HCT116 (cell line): ENCODE measurements at regions not wholly inside any gene's neighbourhood (a gene's known extent, or its start where the extent isn't known, plus 50 kb on each side); places are given as distances from the start of the nearest gene placed in this dataset.

Source experiments
- ATAC-seq: fragments of 200-7000 bp; cut with Tn5 transposase; 2 replicates; pipeline ENCODE4 v1.9.1; 2020; ENCODE audit warnings: mild to moderate bottlenecking, moderate library complexity
- BruUV-seq: library from RNA; stranded (reverse); fragments of 400-500 nt; replicated peaks from 2 replicates; lab custom pipeline; 2021; lab: Mats Ljungman, UMichigan
- CTCF ChIA-PET: fragments of 300-600 bp; sonication (Branson Sonifier 250); formaldehyde crosslinking; loops from one replicate; lab custom pipeline; 2021; ENCODE audit warnings: antibody characterized with exemption; lab: Charles Lee
- POLR2A ChIA-PET: fragments of 300-600, 350-600 bp; sonication (Branson Sonifier 250); formaldehyde crosslinking; loops from one replicate; lab custom pipeline; 2021; ENCODE audit warnings: antibody characterized with exemption; lab: Charles Lee
- RAD21 ChIA-PET, 2 experiments: fragments of 300-600 bp; sonication (Branson Sonifier 250); formaldehyde crosslinking; loops; one replicate each; lab custom pipeline; 2023; ENCODE audit warnings: low total read pairs in 2 of 2; ENCODE audit not compliant: uncharacterized antibody in 2 of 2, unreplicated experiment in 2 of 2, low non-redundant PET in 1 of 2; lab: Charles Lee
- DNase-seq: peaks from one replicate; pipeline ENCODE4 v3.0.0-alpha.2; 2010; ENCODE audit warnings: low read depth, low spot score
- H2AFZ ChIP-seq: fragments of 200-600 bp; shearing (Covaris generic), sonication (generic); 2 replicates; pipeline ENCODE4 v1.6.1; 2017; ENCODE audit warnings: low read depth, mixed run types, mixed read lengths, antibody characterized with exemption, low read length; ENCODE audit not compliant: poor library complexity, severe bottlenecking
- H3K27ac ChIP-seq: 2 replicates; pipeline ENCODE4 v1.5.1; 2012; ENCODE audit warnings: low read depth, low read length
- H3K27me3 ChIP-seq: fragments of 200-600 bp; sonication (generic); 2 replicates; pipeline ENCODE4 v1.6.1; 2016; ENCODE audit warnings: mixed run types, low read length, mixed read lengths; ENCODE audit not compliant: insufficient read depth
- H3K36me3 ChIP-seq, 2 experiments: fragments of 200-500 bp in 1 of 2; fragments of 200-600 bp in 1 of 2; sonication (Bioruptor generic) in 1 of 2; sonication (generic) in 1 of 2; 2 replicates each; pipeline versions ENCODE4 v1.5.1 to v1.6.1; 2014 to 2016; ENCODE audit warnings: low read length in 2 of 2, inconsistent platforms in 1 of 2, mixed read lengths in 1 of 2, mixed run types in 1 of 2; ENCODE audit not compliant: insufficient read depth in 2 of 2, control insufficient read depth in 1 of 2
- H3K4me1 ChIP-seq, 2 experiments: fragments of 200-600 bp in 1 of 2; sonication (generic) in 1 of 2; 2 replicates each; pipeline versions ENCODE4 v1.5.1 to v1.6.1; 2012 to 2017; ENCODE audit warnings: low read length in 2 of 2, inconsistent platforms in 1 of 2, mild to moderate bottlenecking in 1 of 2, mixed read lengths in 1 of 2, mixed run types in 1 of 2, moderate library complexity in 1 of 2; ENCODE audit not compliant: insufficient read depth in 2 of 2, control insufficient read depth in 1 of 2
- H3K4me2 ChIP-seq: fragments of 200-600 bp; sonication (generic); 2 replicates; pipeline ENCODE4 v1.6.1; 2017; ENCODE audit warnings: mixed run types, low read length, mixed read lengths
- H3K4me3 ChIP-seq, 2 experiments: fragments of 200-600 bp in 1 of 2; sonication (generic) in 1 of 2; replicated peaks in 1 of 2; 2 replicates each; pipeline ENCODE4 v1.5.1; 2011 to 2016; ENCODE audit warnings: low read length in 2 of 2, control low read depth in 1 of 2, low read depth in 1 of 2, mild to moderate bottlenecking in 1 of 2, mixed read lengths in 1 of 2, mixed run types in 1 of 2
- H3K79me2 ChIP-seq: fragments of 200-600 bp; sonication (generic); 2 replicates; pipeline ENCODE4 v1.6.1; 2017; ENCODE audit warnings: mild to moderate bottlenecking, mixed run types, low read length, moderate library complexity, mixed read lengths; ENCODE audit not compliant: insufficient read depth
- H3K9ac ChIP-seq: fragments of 200-600 bp; sonication (generic); 2 replicates; pipeline ENCODE4 v1.6.1; 2016; ENCODE audit warnings: low read length, mixed read lengths
- H3K9me2 ChIP-seq: fragments of 200-600 bp; sonication (generic), shearing (Covaris generic); 2 replicates; pipeline ENCODE4 v1.6.1; 2017; ENCODE audit warnings: mixed run types, mild to moderate bottlenecking, moderate library complexity; ENCODE audit not compliant: insufficient read depth
- H3K9me3 ChIP-seq, 2 experiments: fragments of 200-500 bp in 1 of 2; fragments of 200-600 bp in 1 of 2; sonication (Bioruptor generic) in 1 of 2; sonication (generic) in 1 of 2; 2 replicates each; pipeline ENCODE4 v1.6.1; 2014 to 2017; ENCODE audit warnings: low read length in 2 of 2, mixed read lengths in 2 of 2, inconsistent platforms in 1 of 2, low read depth in 1 of 2, mild to moderate bottlenecking in 1 of 2, mixed run types in 1 of 2, moderate library complexity in 1 of 2; ENCODE audit not compliant: control insufficient read depth in 1 of 2, insufficient read depth in 1 of 2
- H4K20me1 ChIP-seq: fragments of 200-600 bp; sonication (generic), shearing (Covaris generic); 2 replicates; pipeline ENCODE4 v1.6.1; 2017; ENCODE audit warnings: mixed run types, mild to moderate bottlenecking, moderate library complexity; ENCODE audit not compliant: insufficient read depth
- CEBPB ChIP-seq: IDR thresholded peaks from 2 replicates; pipeline ENCODE4 v1.6.1; 2012; ENCODE audit warnings: low read depth
- CTCF ChIP-seq, 3 experiments: fragments of 200-600 bp in 1 of 3; sonication (generic) in 1 of 3; IDR thresholded peaks in 2 of 3; conservative IDR thresholded peaks in 1 of 3; 2 replicates each; pipeline ENCODE4 v1.5.1; 2012 to 2017; ENCODE audit warnings: low read depth in 2 of 3, low read length in 2 of 3, antibody characterized with exemption in 1 of 3, borderline replicate concordance in 1 of 3, control low read depth in 1 of 3, mild to moderate bottlenecking in 1 of 3, mixed read lengths in 1 of 3, mixed run types in 1 of 3, moderate library complexity in 1 of 3; ENCODE audit not compliant: insufficient read depth in 1 of 3
- EZH2 ChIP-seq: fragments of 200-600 bp; sonication (generic); IDR thresholded peaks from 2 replicates; pipeline ENCODE4 v1.6.1; 2017; ENCODE audit warnings: antibody characterized with exemption, mixed run types
- RAD21 ChIP-seq: IDR thresholded peaks from 2 replicates; pipeline ENCODE4 v1.6.1; 2012; ENCODE audit warnings: low read depth, mild to moderate bottlenecking
- SIN3A ChIP-seq: IDR thresholded peaks from 2 replicates; pipeline ENCODE4 v1.6.1; 2012; ENCODE audit warnings: low read depth
- ZNF274 ChIP-seq: fragments of 200-500 bp; sonication (Bioruptor generic); IDR thresholded peaks from 2 replicates; pipeline ENCODE4 v1.6.1; 2014; ENCODE audit warnings: mild to moderate bottlenecking, low read depth, low read length, inconsistent platforms
- intact Hi-C: fragments of 100-400 bp; cut with micrococcal nuclease; formaldehyde crosslinking; loops from 2 replicates; pipeline ENCODE4 v1.10.0; 2022
- TF ChIP-seq, protein P1 (sequence below): IDR thresholded peaks from 2 replicates; pipeline ENCODE4 v1.6.1; 2011; ENCODE audit warnings: mild to moderate bottlenecking, low read length, moderate library complexity; ENCODE audit not compliant: insufficient replicate concordance; ENCODE audit errors: extremely low read depth

GRCh38 chr1:229190057-229190575, 80.8 kb upstream of the RAB4A start (continued):
- TF ChIP-seq, protein P1, sequence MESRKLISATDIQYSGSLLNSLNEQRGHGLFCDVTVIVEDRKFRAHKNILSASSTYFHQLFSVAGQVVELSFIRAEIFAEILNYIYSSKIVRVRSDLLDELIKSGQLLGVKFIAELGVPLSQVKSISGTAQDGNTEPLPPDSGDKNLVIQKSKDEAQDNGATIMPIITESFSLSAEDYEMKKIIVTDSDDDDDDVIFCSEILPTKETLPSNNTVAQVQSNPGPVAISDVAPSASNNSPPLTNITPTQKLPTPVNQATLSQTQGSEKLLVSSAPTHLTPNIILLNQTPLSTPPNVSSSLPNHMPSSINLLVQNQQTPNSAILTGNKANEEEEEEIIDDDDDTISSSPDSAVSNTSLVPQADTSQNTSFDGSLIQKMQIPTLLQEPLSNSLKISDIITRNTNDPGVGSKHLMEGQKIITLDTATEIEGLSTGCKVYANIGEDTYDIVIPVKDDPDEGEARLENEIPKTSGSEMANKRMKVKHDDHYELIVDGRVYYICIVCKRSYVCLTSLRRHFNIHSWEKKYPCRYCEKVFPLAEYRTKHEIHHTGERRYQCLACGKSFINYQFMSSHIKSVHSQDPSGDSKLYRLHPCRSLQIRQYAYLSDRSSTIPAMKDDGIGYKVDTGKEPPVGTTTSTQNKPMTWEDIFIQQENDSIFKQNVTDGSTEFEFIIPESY: no peak
- no peak for TF ChIP-seq CEBPB
- TF ChIP-seq EZH2: no peak
- no peak for TF ChIP-seq CTCF (IDR thresholded peaks at IDR 0.05 in 2 of 3, conservative IDR thresholded peaks at IDR 0.05 in 1 of 3; ENCODE audit: borderline replicate concordance in 1 of 3, insufficient read depth in 1 of 3, low read depth in 2 of 3, low read length in 2 of 3)
- TF ChIP-seq ZNF274: no peak
- TF ChIP-seq RAD21: no peak

DNA sequence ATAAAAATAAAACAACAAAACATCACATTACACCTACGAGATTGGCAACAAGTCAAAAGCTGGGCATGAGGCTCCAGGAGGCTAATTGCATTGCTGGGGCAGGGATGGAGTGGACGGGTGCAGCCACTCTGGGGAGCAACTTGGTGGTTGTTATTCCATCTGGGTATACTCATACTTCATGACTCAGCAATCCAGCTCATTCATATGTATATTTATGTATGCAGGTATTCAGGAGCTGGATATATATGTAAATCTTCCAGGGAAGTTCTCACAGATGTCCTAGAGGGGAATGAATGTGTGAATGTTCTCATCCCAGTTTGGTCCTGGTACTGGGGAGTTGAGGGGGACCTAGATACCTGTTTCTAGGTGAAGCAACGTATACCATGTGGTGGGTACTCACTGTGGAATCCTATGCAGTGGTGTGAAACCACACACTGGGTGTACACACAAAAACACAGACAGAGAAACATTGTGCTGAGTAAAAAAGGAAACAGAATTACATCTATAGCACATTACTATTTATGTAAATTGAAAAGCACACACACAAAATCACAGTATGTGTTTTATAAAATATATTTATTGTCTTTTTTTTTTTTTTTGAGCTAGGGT, 79.7 kb upstream of the RAB4A start:
- CTCF ChIA-PET: no interaction called here
- no peaks in the 10 kb centered on the region for H3K4me1 ChIP-seq
- H2AFZ ChIP-seq: no peak overlapping the region
- no peaks in the 10 kb centered on the region for H3K9me2 ChIP-seq
- H3K9me3 ChIP-seq: no peaks in the 10 kb centered on the region
- H3K9ac ChIP-seq: no peak overlapping the region
- no peak for TF ChIP-seq SIN3A
- POLR2A ChIA-PET: no interaction called here
- intact Hi-C loops: no loop called here
- DNase-seq (no peak), ATAC-seq (no peak)
- no peaks in the 10 kb centered on the region for H4K20me1 ChIP-seq
- H3K79me2 ChIP-seq: no peaks in the 10 kb centered on the region
- no peak overlapping the region for H3K4me3 ChIP-seq
- no peak overlapping the region for H3K27ac ChIP-seq
- H3K36me3 ChIP-seq: no peaks in the 10 kb centered on the region
- BruUV-seq: no TSS peak
- H3K27me3 ChIP-seq: no peaks in the 10 kb centered on the region
- RAD21 ChIA-PET: no interaction called here
- no peak overlapping the region for H3K4me2 ChIP-seq
